ENCODE measurements at regions not wholly inside any gene's neighbourhood (a gene's known extent, or its start where the extent isn't known, plus 50 kb on each side); places are given as distances from the start of the nearest gene placed in this dataset.

DNA sequence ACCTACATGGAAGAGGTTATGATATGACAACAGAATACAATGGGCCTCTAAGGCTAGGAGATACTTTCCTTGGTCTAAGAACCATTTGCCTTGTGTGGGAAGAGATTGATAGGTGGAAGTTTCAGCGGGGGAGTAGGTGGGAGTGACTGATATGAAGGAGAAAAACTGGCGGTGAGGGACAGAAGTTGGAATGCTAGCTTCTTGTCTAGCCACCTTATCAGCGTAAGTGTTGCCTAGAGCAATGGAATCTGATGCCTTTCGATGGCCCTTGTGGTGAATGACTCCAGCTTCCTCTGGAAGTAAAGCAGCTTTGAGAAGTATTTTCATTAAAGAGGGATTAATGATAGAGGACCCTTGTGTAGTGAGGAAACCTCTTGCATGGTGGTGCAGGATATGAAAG is 121.3 kb upstream of the GULP1 start:
- DNase-seq (ENCODE audit: low read depth) = no peak

DNA sequence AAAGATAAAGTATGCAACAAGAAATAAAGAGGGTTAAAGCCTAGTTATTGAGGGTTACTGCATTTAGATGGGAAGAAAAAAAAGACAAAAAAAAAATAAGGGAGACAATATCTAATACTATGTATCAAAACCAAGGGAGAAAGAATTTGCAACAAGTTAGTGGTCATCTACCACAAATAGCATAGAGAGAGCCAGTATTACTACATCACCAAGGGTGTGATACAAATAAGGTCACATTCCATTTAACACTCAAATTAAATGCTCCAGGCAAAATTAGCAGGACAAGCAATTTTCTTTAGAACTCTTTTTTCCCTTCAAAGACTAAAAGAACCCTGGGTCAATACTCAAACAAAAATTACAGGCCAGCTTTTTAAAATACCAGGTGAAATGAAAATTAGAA is 115.1 kb upstream of the GULP1 start:
- H3K4me3 ChIP-seq (ENCODE audit: control insufficient read depth, low read depth, low read length) = no peak overlapping the region
- TF ChIP-seq, protein P1, sequence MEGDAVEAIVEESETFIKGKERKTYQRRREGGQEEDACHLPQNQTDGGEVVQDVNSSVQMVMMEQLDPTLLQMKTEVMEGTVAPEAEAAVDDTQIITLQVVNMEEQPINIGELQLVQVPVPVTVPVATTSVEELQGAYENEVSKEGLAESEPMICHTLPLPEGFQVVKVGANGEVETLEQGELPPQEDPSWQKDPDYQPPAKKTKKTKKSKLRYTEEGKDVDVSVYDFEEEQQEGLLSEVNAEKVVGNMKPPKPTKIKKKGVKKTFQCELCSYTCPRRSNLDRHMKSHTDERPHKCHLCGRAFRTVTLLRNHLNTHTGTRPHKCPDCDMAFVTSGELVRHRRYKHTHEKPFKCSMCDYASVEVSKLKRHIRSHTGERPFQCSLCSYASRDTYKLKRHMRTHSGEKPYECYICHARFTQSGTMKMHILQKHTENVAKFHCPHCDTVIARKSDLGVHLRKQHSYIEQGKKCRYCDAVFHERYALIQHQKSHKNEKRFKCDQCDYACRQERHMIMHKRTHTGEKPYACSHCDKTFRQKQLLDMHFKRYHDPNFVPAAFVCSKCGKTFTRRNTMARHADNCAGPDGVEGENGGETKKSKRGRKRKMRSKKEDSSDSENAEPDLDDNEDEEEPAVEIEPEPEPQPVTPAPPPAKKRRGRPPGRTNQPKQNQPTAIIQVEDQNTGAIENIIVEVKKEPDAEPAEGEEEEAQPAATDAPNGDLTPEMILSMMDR (conservative IDR thresholded peaks at IDR 0.05; ENCODE audit: control insufficient read depth, insufficient read depth, low read depth, low read length) = no peak
- DNase-seq (ENCODE audit: low read depth) = no peak

More for the DNA sequence above, 121.3 kb upstream of the GULP1 start:
- H3K4me3 ChIP-seq (ENCODE audit: control insufficient read depth, low read depth, low read length) = no peak overlapping the region
- TF ChIP-seq, protein P1 (conservative IDR thresholded peaks at IDR 0.05; ENCODE audit: control insufficient read depth, insufficient read depth, low read depth, low read length) = no peak

DNA sequence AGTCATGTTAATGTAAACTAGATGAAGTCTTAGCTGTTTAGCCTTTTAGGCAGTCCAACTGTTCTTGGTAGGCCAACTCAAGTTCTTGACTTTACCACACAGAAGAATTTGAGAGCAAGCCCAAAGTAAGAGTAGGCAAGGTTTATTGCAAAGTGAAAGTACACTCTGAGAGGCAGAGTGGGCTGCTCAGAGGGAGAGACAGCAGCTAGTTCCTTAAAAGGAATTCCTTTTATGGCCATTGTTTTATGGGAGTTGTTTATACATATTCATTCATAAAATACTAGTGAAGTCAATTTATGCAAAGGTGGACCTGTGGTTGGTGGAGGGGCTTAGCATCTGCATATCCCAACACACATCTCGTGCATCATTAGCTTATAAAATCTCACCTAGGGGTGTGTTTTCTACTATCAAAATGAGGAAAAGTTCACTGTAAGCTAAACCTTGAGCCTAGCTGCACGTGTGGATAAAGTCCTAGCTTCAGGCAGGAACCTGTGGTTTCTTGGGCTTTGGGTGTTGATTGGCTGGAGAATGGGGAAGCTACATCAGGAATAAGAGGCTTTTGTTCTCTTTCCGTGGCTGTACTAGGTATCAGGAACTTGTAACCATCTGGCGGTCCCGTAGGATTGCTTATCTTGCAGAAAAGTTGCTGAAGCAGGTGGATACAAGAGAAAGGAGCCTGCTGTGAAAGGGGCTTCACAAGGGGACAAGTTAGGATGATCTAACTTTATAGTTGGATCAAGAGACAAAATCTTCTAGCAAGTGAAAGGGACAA is 110.4 kb upstream of the GULP1 start:
- DNase-seq (ENCODE audit: low read depth) = no peak
- no peak overlapping the region for H3K4me3 ChIP-seq (ENCODE audit: control insufficient read depth, low read depth, low read length)
- TF ChIP-seq, protein P1 (conservative IDR thresholded peaks at IDR 0.05; ENCODE audit: control insufficient read depth, insufficient read depth, low read depth, low read length) = no peak

DNA sequence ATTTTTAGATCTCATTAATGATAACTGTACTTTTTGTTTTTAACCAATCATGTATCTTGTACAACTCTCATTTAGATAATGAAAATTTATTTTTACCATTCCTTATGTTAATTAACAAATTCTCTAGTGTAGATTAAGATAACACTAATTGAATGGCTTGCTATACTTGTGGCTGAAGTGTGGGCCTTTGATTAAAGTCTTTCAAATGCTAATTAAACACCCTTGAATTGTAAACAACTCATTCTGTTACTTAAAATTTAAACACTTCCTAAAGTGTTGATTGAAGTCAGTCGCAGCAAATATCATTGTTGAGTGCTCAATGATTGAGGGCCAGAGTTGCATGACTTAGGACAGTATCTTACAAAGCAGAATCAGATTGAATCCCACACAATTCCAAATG is 109.8 kb upstream of the GULP1 start:
- TF ChIP-seq, protein P1 (conservative IDR thresholded peaks at IDR 0.05; ENCODE audit: control insufficient read depth, insufficient read depth, low read depth, low read length) = no peak
- no peak for DNase-seq (ENCODE audit: low read depth)
- H3K4me3 ChIP-seq (ENCODE audit: control insufficient read depth, low read depth, low read length) = no peak overlapping the region

DNA sequence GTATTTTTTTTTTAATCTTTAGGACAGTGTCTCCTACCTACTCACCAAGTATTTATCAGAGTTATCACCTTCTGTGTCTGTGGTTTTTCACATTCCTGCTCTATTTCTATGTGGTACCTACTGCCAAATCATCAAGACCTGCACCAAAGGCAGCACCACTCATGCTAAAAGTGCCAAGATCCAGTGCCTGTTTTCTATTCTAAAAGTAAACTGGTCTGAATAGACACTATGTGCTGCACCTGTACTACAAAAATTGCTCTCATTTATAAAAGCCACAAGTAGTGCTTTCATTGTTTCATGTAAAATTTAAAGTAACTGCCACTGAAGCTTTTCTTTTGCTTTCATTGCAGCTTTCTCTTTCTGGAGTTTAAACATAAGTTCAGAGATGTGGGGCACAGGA is 103.9 kb upstream of the GULP1 start:
- no peak for DNase-seq (ENCODE audit: low read depth)
- TF ChIP-seq, protein P1 (conservative IDR thresholded peaks at IDR 0.05; ENCODE audit: control insufficient read depth, insufficient read depth, low read depth, low read length) = no peak
- H3K4me3 ChIP-seq (ENCODE audit: control insufficient read depth, low read depth, low read length) = no peak overlapping the region

DNA sequence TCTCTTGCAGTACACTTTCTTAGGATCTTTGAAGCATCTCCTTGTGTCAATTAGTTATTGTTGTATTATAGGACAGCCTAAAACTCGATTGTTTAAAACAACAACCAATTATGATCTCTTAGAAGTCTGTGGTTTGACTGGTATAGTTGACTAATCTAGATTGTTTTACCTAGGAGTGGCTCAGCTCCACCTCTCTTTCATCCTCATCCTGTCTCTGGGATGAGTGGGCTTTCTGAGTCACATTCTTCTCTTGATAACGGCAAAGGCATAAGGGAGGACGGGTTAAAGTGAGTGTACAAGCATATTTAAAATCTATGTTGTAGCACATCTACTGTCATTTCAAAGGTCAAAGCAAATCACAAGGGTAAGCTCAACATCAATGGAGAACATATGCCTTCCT is 102.3 kb upstream of the GULP1 start:
- DNase-seq (ENCODE audit: low read depth) = peak; percentile 47
- TF ChIP-seq, protein P1 (conservative IDR thresholded peaks at IDR 0.05; ENCODE audit: control insufficient read depth, insufficient read depth, low read depth, low read length) = no peak
- H3K4me3 ChIP-seq (ENCODE audit: control insufficient read depth, low read depth, low read length) = no peak overlapping the region

Data from fibroblast of mammary gland (primary cell).